Prostate gland (tissue), 2 donors: ENCODE measurements at regions not wholly inside any gene's neighbourhood (a gene's known extent, or its start where the extent isn't known, plus 50 kb on each side); places are given as distances from the start of the nearest gene placed in this dataset.

Experiments
- CTCF ChIP-seq, 4 experiments: fragments of 200-600 bp in 2 of 4; fragments of 450-650 bp in 2 of 4; sonication (generic) in 2 of 4; IDR thresholded peaks; 1 replicate in 3 of 4; 2 replicates in 1 of 4; pipeline ENCODE4 v1.5.1; 2016 to 2019; ENCODE audit warnings: antibody characterized with exemption in 4 of 4, mild to moderate bottlenecking in 2 of 4, moderate library complexity in 2 of 4
- POLR2A ChIP-seq: fragments of 450-650 bp; IDR thresholded peaks from one replicate; pipeline ENCODE4 v1.6.1; 2016; ENCODE audit warnings: antibody characterized with exemption, mild to moderate bottlenecking
- POLR2AphosphoS5 ChIP-seq: sonication (generic); formaldehyde crosslinking; IDR thresholded peaks from one replicate; pipeline ENCODE4 v1.6.1; 2017; ENCODE audit warnings: antibody characterized with exemption

- TF ChIP-seq CTCF (IDR thresholded peaks at IDR 0.05) (no peak), POLR2A (no peak), POLR2AphosphoS5 (no peak)
These were observed 74.3 kb upstream of the VCX2 start for GRCh38 chrX:8245411-8245810.
